ENCODE measurements at regions not wholly inside any gene's neighbourhood (a gene's known extent, or its start where the extent isn't known, plus 50 kb on each side); places are given as distances from the start of the nearest gene placed in this dataset.

DNA sequence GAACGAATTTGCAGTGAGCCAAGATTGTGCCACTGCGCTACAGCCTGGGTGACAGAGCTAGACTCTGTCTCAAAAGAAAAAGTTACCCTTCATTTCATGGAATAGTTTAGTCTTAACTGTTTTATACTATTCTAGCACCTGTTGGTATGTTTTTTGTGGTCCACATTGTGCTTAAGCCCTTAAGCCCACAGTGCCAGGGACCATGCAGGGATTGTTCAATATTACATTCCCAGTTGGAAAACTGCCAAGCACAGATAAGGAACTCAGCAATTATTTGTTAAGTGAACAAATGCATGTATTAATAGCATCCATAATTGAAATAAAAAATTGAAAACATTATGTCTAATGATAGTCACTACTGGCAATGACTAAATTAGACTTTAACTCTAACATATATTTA is 193.5 kb downstream of the PCDH17 start:
- no peak overlapping the region for H3K14ac ChIP-seq (ENCODE audit: insufficient read depth, low read length)
- no peak overlapping the region for H3K23ac ChIP-seq (ENCODE audit: insufficient read length, low read depth, low read length)
- H3K18ac ChIP-seq (ENCODE audit: insufficient read length, low read depth, low read length): no peak overlapping the region
- H3K4me3 Mint-ChIP-seq: no peak overlapping the region
- H3K56ac ChIP-seq (ENCODE audit: insufficient read length, low read depth, low read length): no peak overlapping the region
- no peaks in the 10 kb centered on the region for H3K4me1 ChIP-seq (ENCODE audit: insufficient read depth, low read length)
- no peak overlapping the region for H3K4me2 ChIP-seq (ENCODE audit: insufficient read depth, insufficient read length, low read length)
- no peak overlapping the region for H4K8ac ChIP-seq (replicated peaks; ENCODE audit: insufficient read length, low read depth, low read length)
- H2BK120ac ChIP-seq (ENCODE audit: low read depth, low read length, poor library complexity, severe bottlenecking): no peak overlapping the region
- H3T11ph ChIP-seq (ENCODE audit: low read length): no peak overlapping the region
- no peak overlapping the region for H2BK15ac ChIP-seq (ENCODE audit: low read depth, low read length)
- H3K23me2 ChIP-seq (ENCODE audit: insufficient read length, low read depth, low read length, poor library complexity, severe bottlenecking): no peaks in the 10 kb centered on the region
- no peak overlapping the region for H3K27ac Mint-ChIP-seq
- H3K9me3 Mint-ChIP-seq: peaks cover 0 to 3% of the 10 kb centered on the region in 2 experiments; a peak in 1 of 5 replicates
- no peaks in the 10 kb centered on the region for H3K79me2 ChIP-seq (ENCODE audit: insufficient read depth, low read length)
- DNase-seq: no peak
- H3K79me1 ChIP-seq (ENCODE audit: insufficient read depth, low read depth, low read length, poor library complexity, severe bottlenecking): no peaks in the 10 kb centered on the region
- no peak overlapping the region for H3K4ac ChIP-seq (ENCODE audit: low read depth, low read length)
- TF ChIP-seq, protein P1, sequence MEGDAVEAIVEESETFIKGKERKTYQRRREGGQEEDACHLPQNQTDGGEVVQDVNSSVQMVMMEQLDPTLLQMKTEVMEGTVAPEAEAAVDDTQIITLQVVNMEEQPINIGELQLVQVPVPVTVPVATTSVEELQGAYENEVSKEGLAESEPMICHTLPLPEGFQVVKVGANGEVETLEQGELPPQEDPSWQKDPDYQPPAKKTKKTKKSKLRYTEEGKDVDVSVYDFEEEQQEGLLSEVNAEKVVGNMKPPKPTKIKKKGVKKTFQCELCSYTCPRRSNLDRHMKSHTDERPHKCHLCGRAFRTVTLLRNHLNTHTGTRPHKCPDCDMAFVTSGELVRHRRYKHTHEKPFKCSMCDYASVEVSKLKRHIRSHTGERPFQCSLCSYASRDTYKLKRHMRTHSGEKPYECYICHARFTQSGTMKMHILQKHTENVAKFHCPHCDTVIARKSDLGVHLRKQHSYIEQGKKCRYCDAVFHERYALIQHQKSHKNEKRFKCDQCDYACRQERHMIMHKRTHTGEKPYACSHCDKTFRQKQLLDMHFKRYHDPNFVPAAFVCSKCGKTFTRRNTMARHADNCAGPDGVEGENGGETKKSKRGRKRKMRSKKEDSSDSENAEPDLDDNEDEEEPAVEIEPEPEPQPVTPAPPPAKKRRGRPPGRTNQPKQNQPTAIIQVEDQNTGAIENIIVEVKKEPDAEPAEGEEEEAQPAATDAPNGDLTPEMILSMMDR (conservative IDR thresholded peaks at IDR 0.05): no peak
- H3K9me3 ChIP-seq (ENCODE audit: control insufficient read depth, low read depth, low read length): no peaks in the 10 kb centered on the region
- peaks cover 0 to 12% of the 10 kb centered on the region in 2 experiments; a peak in 3 of 4 replicates for H3K4me1 Mint-ChIP-seq
- H2AK5ac ChIP-seq (ENCODE audit: insufficient read length, low read length): no peak overlapping the region
- no peak overlapping the region for H2BK12ac ChIP-seq (ENCODE audit: insufficient read length, low read depth, low read length)
- no peak overlapping the region for H2AFZ ChIP-seq (ENCODE audit: low read length)
- no peak overlapping the region for H4K91ac ChIP-seq (ENCODE audit: insufficient read length, low read depth, low read length)
- H3K27ac ChIP-seq (ENCODE audit: insufficient read length, low read depth, low read length): no peak overlapping the region
- no CpG with 5 or more reads among the region's 2 CpGs for WGBS (ENCODE audit: extremely low coverage, insufficient read length, low lambda C conversion rate)
- H3K27me3 ChIP-seq (ENCODE audit: insufficient read depth, low read length): no peaks in the 10 kb centered on the region
- no peak overlapping the region for H2BK5ac ChIP-seq (ENCODE audit: insufficient read length, low read length)
- H3K36me3 Mint-ChIP-seq (ENCODE audit: insufficient read depth in 1 of 3, low read depth in 3 of 3): no peaks in the 10 kb centered on the region
- H4K5ac ChIP-seq (ENCODE audit: insufficient read length, low read depth, low read length): no peak overlapping the region
- peaks cover 5% of the 10 kb centered on the region for H4K20me1 ChIP-seq (ENCODE audit: control insufficient read depth, insufficient read depth, insufficient read length)
- no peak overlapping the region for H3K9ac ChIP-seq (ENCODE audit: extremely low read depth, insufficient read length, low read length)
- no peak overlapping the region for H2BK20ac ChIP-seq (ENCODE audit: low read depth, low read length, poor library complexity, severe bottlenecking)
- H3K27me3 Mint-ChIP-seq (ENCODE audit: low read depth): no peaks in the 10 kb centered on the region
